Adipocyte (in vitro differentiated cells): ENCODE measurements at regions not wholly inside any gene's neighbourhood (a gene's known extent, or its start where the extent isn't known, plus 50 kb on each side); places are given as distances from the start of the nearest gene placed in this dataset.

Source experiments
- DNase-seq: peaks from one replicate; pipeline ENCODE4 v3.0.0-alpha.2; 2015; ENCODE audit warnings: low read depth
- H3K27me3 ChIP-seq: replicated peaks from 2 replicates; pipeline ENCODE4 v1.7.0; 2013; ENCODE audit warnings: mild to moderate bottlenecking, low read length, moderate library complexity; ENCODE audit not compliant: control insufficient read depth, insufficient read depth
- H3K36me3 ChIP-seq: 2 replicates; pipeline ENCODE4 v1.7.0; 2013; ENCODE audit warnings: low read length, mild to moderate bottlenecking, moderate library complexity; ENCODE audit not compliant: control insufficient read depth, insufficient read depth, severe bottlenecking
- H3K4me1 ChIP-seq: 2 replicates; pipeline ENCODE4 v1.7.0; 2013; ENCODE audit warnings: mild to moderate bottlenecking, low read length, moderate library complexity; ENCODE audit not compliant: control insufficient read depth, insufficient read depth
- H3K4me3 ChIP-seq: 2 replicates; pipeline ENCODE4 v1.7.0; 2013; ENCODE audit warnings: mild to moderate bottlenecking, low read length, moderate library complexity
- H3K9ac ChIP-seq: 2 replicates; pipeline ENCODE4 v1.7.0; 2013; ENCODE audit warnings: mild to moderate bottlenecking, low read length, moderate library complexity
- H3K9me3 ChIP-seq: 2 replicates; pipeline ENCODE4 v1.7.0; 2013; ENCODE audit warnings: mild to moderate bottlenecking, low read length, moderate library complexity; ENCODE audit not compliant: control insufficient read depth

GRCh38 chr1:2961081-2961480, 60.2 kb upstream of the ACTRT2 start:
- Histone ChIP-seq H3K9me3 (peaks cover 34% of the 10 kb centered on the region), H3K27me3 (no peaks in the 10 kb centered on the region)
- no peak for DNase-seq

DNA sequence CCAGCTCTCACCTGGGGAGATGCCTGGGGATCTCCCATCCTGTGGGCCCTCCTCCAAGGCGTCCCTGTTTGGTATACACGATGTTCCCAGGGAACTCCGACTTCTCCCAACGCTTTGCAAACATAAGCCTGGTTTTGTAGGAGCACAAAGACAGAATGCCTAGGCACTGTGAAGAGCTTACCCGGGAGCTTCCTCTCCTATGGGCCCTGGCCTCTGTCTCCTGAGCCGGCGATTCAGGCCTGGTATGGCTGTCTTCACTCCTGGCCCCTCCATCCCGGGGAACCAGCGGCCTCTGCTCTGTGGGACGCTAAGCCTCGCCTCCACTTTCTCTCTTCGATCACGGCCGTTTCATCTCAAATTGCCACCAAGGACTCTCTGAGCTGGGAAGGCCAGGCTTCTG, 59.6 kb upstream of the ACTRT2 start:
- no peaks in the 10 kb centered on the region for H3K4me1 ChIP-seq
- H3K27me3 ChIP-seq, result no peaks in the 10 kb centered on the region
- DNase-seq, result no peak
- no peak overlapping the region for H3K9ac ChIP-seq
- no peak overlapping the region for H3K4me3 ChIP-seq
- peaks cover 31% of the 10 kb centered on the region for H3K9me3 ChIP-seq
- H3K36me3 ChIP-seq, result no peaks in the 10 kb centered on the region

More at GRCh38 chr1:2961081-2961480, 60.2 kb upstream of the ACTRT2 start:
- Histone ChIP-seq H3K4me1 (no peaks in the 10 kb centered on the region), H3K4me3 (no peak overlapping the region), H3K36me3 (no peaks in the 10 kb centered on the region), H3K9ac (no peak overlapping the region)

DNA sequence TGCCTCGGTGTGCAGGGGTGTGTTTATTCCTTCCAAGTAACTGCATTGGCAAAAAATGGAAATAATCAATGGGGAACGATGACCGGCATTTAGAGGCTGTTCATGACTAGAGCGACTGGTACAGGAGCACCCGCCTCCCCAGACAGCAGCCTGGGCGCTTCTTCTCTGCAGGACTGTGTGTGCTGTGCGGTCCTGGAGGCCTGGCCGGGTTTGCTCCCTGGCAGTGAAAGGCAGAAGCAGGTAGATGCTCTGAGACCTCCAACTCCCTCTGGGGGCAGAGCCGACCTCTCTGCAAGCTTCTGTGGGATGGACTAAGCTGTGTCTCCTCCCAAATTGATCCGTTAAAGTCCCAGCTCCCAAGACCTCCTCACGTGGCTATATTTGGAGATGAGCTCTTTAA, 59.2 kb upstream of the ACTRT2 start:
- no peaks in the 10 kb centered on the region for H3K4me1 ChIP-seq
- H3K36me3 ChIP-seq, result no peaks in the 10 kb centered on the region
- no peak overlapping the region for H3K9ac ChIP-seq
- no peaks in the 10 kb centered on the region for H3K27me3 ChIP-seq
- H3K4me3 ChIP-seq, result no peak overlapping the region
- no peak for DNase-seq
- peaks cover 27% of the 10 kb centered on the region for H3K9me3 ChIP-seq

- Histone ChIP-seq H3K9ac (no peak overlapping the region), H3K4me3 (no peak overlapping the region), H3K27me3 (no peaks in the 10 kb centered on the region), H3K9me3 (peaks cover 22% of the 10 kb centered on the region), H3K36me3 (no peaks in the 10 kb centered on the region), H3K4me1 (no peaks in the 10 kb centered on the region)
- no peak for DNase-seq
These were observed 58.7 kb upstream of the ACTRT2 start for GRCh38 chr1:2962541-2962940.

- DNase-seq, result no peak
- peaks cover 18% of the 10 kb centered on the region for H3K9me3 ChIP-seq
- no peak overlapping the region for H3K9ac ChIP-seq
- H3K27me3 ChIP-seq, result no peaks in the 10 kb centered on the region
- H3K36me3 ChIP-seq, result no peaks in the 10 kb centered on the region
- H3K4me3 ChIP-seq, result no peak overlapping the region
- no peaks in the 10 kb centered on the region for H3K4me1 ChIP-seq
These were observed 58.3 kb upstream of the ACTRT2 start for GRCh38 chr1:2962946-2963345.

GRCh38 chr1:2965676-2966075, 55.6 kb upstream of the ACTRT2 start:
- H3K9me3 ChIP-seq, result peaks cover 10% of the 10 kb centered on the region
- no peaks in the 10 kb centered on the region for H3K36me3 ChIP-seq
- no peaks in the 10 kb centered on the region for H3K4me1 ChIP-seq
- H3K9ac ChIP-seq, result no peak overlapping the region
- H3K27me3 ChIP-seq, result no peaks in the 10 kb centered on the region
- H3K4me3 ChIP-seq, result no peak overlapping the region
- no peak for DNase-seq

DNA sequence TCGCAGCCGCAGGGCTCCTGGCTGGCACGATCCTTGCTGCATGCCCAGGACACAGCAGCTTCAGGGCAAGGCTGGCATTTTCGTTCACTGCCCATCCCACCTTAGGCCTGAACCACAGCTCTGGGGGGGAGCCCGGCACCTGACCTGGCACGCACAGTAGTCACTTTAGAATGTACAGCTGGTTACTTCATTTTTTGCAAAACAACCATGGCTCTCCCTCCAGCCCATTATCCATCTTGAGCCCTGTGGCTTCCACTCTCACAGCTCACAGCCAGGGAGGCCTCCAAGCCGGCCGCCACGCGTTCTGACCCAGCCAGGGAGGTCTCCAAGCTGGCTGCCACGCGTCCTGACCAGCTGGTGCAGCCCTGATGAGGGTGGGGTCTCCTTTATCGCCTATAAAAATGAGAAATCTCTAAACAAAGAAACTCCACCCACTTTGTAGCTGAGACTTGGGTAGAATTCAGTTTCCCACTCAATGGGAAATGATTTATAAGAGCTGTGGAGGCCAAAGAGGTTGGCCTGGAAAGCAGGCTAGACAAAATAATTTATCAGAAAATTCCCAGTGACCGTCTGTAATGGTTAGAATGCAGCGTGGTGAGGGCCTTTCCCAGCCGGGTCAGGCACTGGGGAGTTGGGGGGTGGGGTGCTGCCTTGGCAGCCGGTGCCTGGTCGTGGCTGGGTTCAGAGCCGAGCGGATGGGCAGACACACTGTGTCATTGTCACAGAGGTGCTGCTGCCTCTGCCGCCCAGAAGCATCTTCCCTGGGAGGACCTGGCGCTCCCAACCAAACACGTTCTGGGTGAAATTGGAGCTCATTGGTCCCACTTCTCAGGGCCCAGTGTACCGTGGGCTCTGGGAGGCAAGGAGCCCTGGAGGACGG, 54.6 kb upstream of the ACTRT2 start:
- Histone ChIP-seq H3K9me3 (peaks cover 6% of the 10 kb centered on the region), H3K9ac (no peak overlapping the region), H3K36me3 (no peaks in the 10 kb centered on the region), H3K4me3 (no peak overlapping the region), H3K27me3 (no peaks in the 10 kb centered on the region), H3K4me1 (no peaks in the 10 kb centered on the region)
- no peak for DNase-seq

- Histone ChIP-seq H3K27me3 (no peaks in the 10 kb centered on the region), H3K4me1 (no peaks in the 10 kb centered on the region), H3K9me3 (peaks cover 6% of the 10 kb centered on the region), H3K4me3 (no peak overlapping the region), H3K9ac (no peak overlapping the region), H3K36me3 (no peaks in the 10 kb centered on the region)
- DNase-seq, result no peak
These were observed 53.9 kb upstream of the ACTRT2 start for GRCh38 chr1:2967329-2967725.

- H3K9ac ChIP-seq, result no peak overlapping the region
- H3K27me3 ChIP-seq, result no peaks in the 10 kb centered on the region
- H3K4me1 ChIP-seq, result no peaks in the 10 kb centered on the region
- H3K9me3 ChIP-seq, result peaks cover 6% of the 10 kb centered on the region
- no peak for DNase-seq
- H3K4me3 ChIP-seq, result no peak overlapping the region
- H3K36me3 ChIP-seq, result no peaks in the 10 kb centered on the region
These were observed 53.4 kb upstream of the ACTRT2 start for GRCh38 chr1:2967881-2968280.

DNA sequence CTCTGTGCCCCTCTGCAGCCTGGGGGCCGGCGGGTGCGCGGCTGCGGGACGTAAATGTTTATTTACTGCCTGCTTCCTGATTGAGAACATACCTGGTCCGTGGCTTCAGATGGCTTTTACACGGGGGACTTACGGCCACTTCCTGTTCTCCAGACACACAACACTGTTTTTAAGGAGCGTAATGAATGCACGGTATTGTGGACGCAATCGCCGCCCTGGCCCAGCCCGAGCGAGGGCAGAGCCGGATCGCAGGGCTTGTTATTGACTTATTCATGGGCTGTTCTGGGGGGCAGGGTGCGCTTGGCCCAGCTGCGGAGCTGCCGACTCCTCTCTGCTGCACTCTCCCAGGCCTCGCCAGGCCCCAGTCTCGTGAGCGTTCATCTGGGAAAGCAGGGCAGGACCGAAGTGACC, 52.8 kb upstream of the ACTRT2 start:
- peaks cover 6% of the 10 kb centered on the region for H3K9me3 ChIP-seq
- H3K27me3 ChIP-seq, result no peaks in the 10 kb centered on the region
- H3K4me1 ChIP-seq, result no peaks in the 10 kb centered on the region
- H3K9ac ChIP-seq, result no peak overlapping the region
- no peak for DNase-seq
- no peaks in the 10 kb centered on the region for H3K36me3 ChIP-seq
- H3K4me3 ChIP-seq, result no peak overlapping the region

GRCh38 chr1:2969011-2969844, 52.0 kb upstream of the ACTRT2 start:
- no peak for DNase-seq
- H3K9ac ChIP-seq, result no peak overlapping the region
- H3K9me3 ChIP-seq, result peaks cover 6% of the 10 kb centered on the region
- H3K4me1 ChIP-seq, result no peaks in the 10 kb centered on the region
- no peak overlapping the region for H3K4me3 ChIP-seq
- no peaks in the 10 kb centered on the region for H3K27me3 ChIP-seq
- H3K36me3 ChIP-seq, result no peaks in the 10 kb centered on the region
